Neuronal stem cell (in vitro differentiated cells): ENCODE measurements at regions not wholly inside any gene's neighbourhood (a gene's known extent, or its start where the extent isn't known, plus 50 kb on each side); places are given as distances from the start of the nearest gene placed in this dataset.

ENCODE experiments used
- DNase-seq: peaks from one replicate; pipeline ENCODE4 v3.0.0-alpha.2; 2013; ENCODE audit warnings: low spot score
- H2AFZ ChIP-seq: one replicate; pipeline ENCODE4 v1.6.1; 2013; ENCODE audit warnings: mild to moderate bottlenecking, low read length, inconsistent platforms
- H2AK5ac ChIP-seq: 2 replicates; pipeline ENCODE4 v1.6.1; 2013; ENCODE audit warnings: low read depth, mild to moderate bottlenecking, inconsistent platforms, low read length, moderate library complexity, mixed read lengths
- H2BK120ac ChIP-seq: 2 replicates; pipeline ENCODE4 v1.6.1; 2013; ENCODE audit warnings: low read depth, mild to moderate bottlenecking, inconsistent platforms, low read length, moderate library complexity, mixed read lengths
- H2BK12ac ChIP-seq: one replicate; pipeline ENCODE4 v1.6.1; 2013; ENCODE audit warnings: low read length, inconsistent platforms
- H2BK15ac ChIP-seq: 2 replicates; pipeline ENCODE4 v1.6.1; 2013; ENCODE audit warnings: mild to moderate bottlenecking, low read length, inconsistent platforms, mixed read lengths
- H2BK5ac ChIP-seq: one replicate; pipeline ENCODE4 v1.6.1; 2013; ENCODE audit warnings: inconsistent platforms, mild to moderate bottlenecking, low read length, moderate library complexity
- H3K14ac ChIP-seq: one replicate; pipeline ENCODE4 v1.6.1; 2013; ENCODE audit warnings: low read length, inconsistent platforms
- H3K18ac ChIP-seq: 2 replicates; pipeline ENCODE4 v1.6.1; 2013; ENCODE audit warnings: low read length, inconsistent platforms
- H3K23ac ChIP-seq: 2 replicates; pipeline ENCODE4 v1.6.1; 2013; ENCODE audit warnings: low read depth, mild to moderate bottlenecking, mixed read lengths, low read length, inconsistent platforms; ENCODE audit not compliant: poor library complexity
- H3K27ac ChIP-seq: replicated peaks from 3 replicates; pipeline ENCODE4 v1.5.1; 2013; ENCODE audit warnings: low read length, inconsistent platforms
- H3K27me3 ChIP-seq, 3 experiments: 2 replicates each; pipeline ENCODE4 v1.6.1; 2013; ENCODE audit warnings: low read length in 3 of 3, mild to moderate bottlenecking in 2 of 3, inconsistent platforms in 1 of 3, low read depth in 1 of 3, mixed read lengths in 1 of 3, moderate library complexity in 1 of 3; ENCODE audit not compliant: control insufficient read depth in 3 of 3, insufficient read depth in 3 of 3
- H3K36me3 ChIP-seq, 2 donors: replicated peaks in 1 of 2; 2 replicates each; pipeline ENCODE4 v1.6.1; 2013; ENCODE audit warnings: low read length in 2 of 2; ENCODE audit not compliant: control insufficient read depth in 2 of 2, insufficient read depth in 2 of 2
- H3K4ac ChIP-seq: 2 replicates; pipeline ENCODE4 v1.6.1; 2013; ENCODE audit warnings: inconsistent platforms, mild to moderate bottlenecking, low read length, moderate library complexity
- H3K4me1 ChIP-seq, 2 donors: 1 replicate in 1 of 2; 2 replicates in 1 of 2; pipeline ENCODE4 v1.6.1; 2013; ENCODE audit warnings: low read length in 2 of 2, low read depth in 1 of 2; ENCODE audit not compliant: control insufficient read depth in 2 of 2, insufficient read depth in 1 of 2
- H3K4me2 ChIP-seq: one replicate; pipeline ENCODE4 v1.6.1; 2013; ENCODE audit warnings: mild to moderate bottlenecking, low read length, inconsistent platforms; ENCODE audit not compliant: insufficient read depth, poor library complexity, severe bottlenecking
- H3K4me3 ChIP-seq, 2 donors: 2 replicates each; pipeline ENCODE4 v1.5.1; 2013; ENCODE audit warnings: low read length in 2 of 2, mild to moderate bottlenecking in 2 of 2, inconsistent platforms in 1 of 2, moderate library complexity in 1 of 2
- H3K79me1 ChIP-seq: one replicate; pipeline ENCODE4 v1.6.1; 2013; ENCODE audit warnings: low read depth, mild to moderate bottlenecking, inconsistent platforms, low read length, moderate library complexity
- H3K9ac ChIP-seq: one replicate; pipeline ENCODE4 v1.6.1; 2013; ENCODE audit warnings: mild to moderate bottlenecking, low read depth, low read length, inconsistent platforms; ENCODE audit not compliant: poor library complexity
- H3K9me3 ChIP-seq, 2 donors: replicated peaks in 1 of 2; 2 replicates each; pipeline versions ENCODE3 to v1.6.1; 2013; ENCODE audit warnings: low read length in 2 of 2, mild to moderate bottlenecking in 2 of 2, inconsistent platforms in 1 of 2, low read depth in 1 of 2, mixed read lengths in 1 of 2, moderate library complexity in 1 of 2; ENCODE audit not compliant: control insufficient read depth in 2 of 2, insufficient read depth in 1 of 2
- H4K8ac ChIP-seq: one replicate; pipeline ENCODE4 v1.6.1; 2013; ENCODE audit warnings: low read depth, mild to moderate bottlenecking, inconsistent platforms, low read length, moderate library complexity
- H4K91ac ChIP-seq: one replicate; pipeline ENCODE4 v1.6.1; 2013; ENCODE audit warnings: low read length, low read depth, mild to moderate bottlenecking, inconsistent platforms; ENCODE audit not compliant: poor library complexity
- WGBS, 2 donors: extraction: QIAGEN DNeasy Blood & Tissue Kit; methylation state at CpG; one replicate each; pipeline ENCODE4 v1.1.7; 2013; ENCODE audit warnings: missing lambda C conversion rate in 2 of 2, mixed read lengths in 1 of 2; ENCODE audit not compliant: insufficient read length in 2 of 2, insufficient replicate concordance in 1 of 2; ENCODE audit errors: extremely low coverage in 2 of 2; 5-methylcytosine and 5-hydroxymethylcytosine counted together

GRCh38 chr2:238574490-238575271 is 148.0 kb downstream of the ASB1 start:
- Histone ChIP-seq H3K27me3 (peaks cover 0 to 6% (median 0%) of the 10 kb centered on the region in 3 experiments), H3K14ac (no peak overlapping the region), H3K79me1 (no peaks in the 10 kb centered on the region), H3K18ac (peak overlapping the region; percentile 72), H3K9me3 (peaks cover 0 to 2% of the 10 kb centered on the region in 2 donors), H3K9ac (no peak overlapping the region), H4K91ac (no peak overlapping the region), H2BK12ac (no peak overlapping the region), H3K4ac (no peak overlapping the region), H3K4me3 (no peak overlapping the region), H3K27ac (no peak overlapping the region), H3K4me1 (no peaks in the 10 kb centered on the region), H2BK120ac (no peak overlapping the region), H2AFZ (no peak overlapping the region), H2BK5ac (no peak overlapping the region), H2AK5ac (peak overlapping the region; percentile 30), H3K4me2 (no peak overlapping the region), H3K36me3 (no peaks in the 10 kb centered on the region), H2BK15ac (no peak overlapping the region), H4K8ac (no peak overlapping the region), H3K23ac (peak overlapping the region; percentile 69)
- WGBS, 2 donors = no CpG with 5 or more reads among the region's 17 CpGs
- no peak for DNase-seq

GRCh38 chr2:238576674-238577073 is 149.9 kb downstream of the ASB1 start:
- H2AK5ac ChIP-seq = no peak overlapping the region
- H3K18ac ChIP-seq = no peak overlapping the region
- no peak overlapping the region for H2BK5ac ChIP-seq
- H3K4me3 ChIP-seq = no peak overlapping the region
- peaks cover 0 to 6% (median 0%) of the 10 kb centered on the region in 3 experiments for H3K27me3 ChIP-seq
- H4K91ac ChIP-seq = no peak overlapping the region
- H3K23ac ChIP-seq = no peak overlapping the region
- H2AFZ ChIP-seq = no peak overlapping the region
- no peaks in the 10 kb centered on the region for H3K36me3 ChIP-seq
- no peaks in the 10 kb centered on the region for H3K4me1 ChIP-seq
- peaks cover 0 to 2% of the 10 kb centered on the region in 2 donors for H3K9me3 ChIP-seq
- no peaks in the 10 kb centered on the region for H3K79me1 ChIP-seq
- H2BK12ac ChIP-seq = no peak overlapping the region
- H3K14ac ChIP-seq = no peak overlapping the region
- H2BK120ac ChIP-seq = no peak overlapping the region
- H3K9ac ChIP-seq = no peak overlapping the region
- no peak overlapping the region for H2BK15ac ChIP-seq
- H3K4ac ChIP-seq = no peak overlapping the region
- no peak for DNase-seq
- no peak overlapping the region for H3K4me2 ChIP-seq
- H4K8ac ChIP-seq = no peak overlapping the region
- WGBS, 2 donors = no CpG with 5 or more reads among the region's 3 CpGs
- no peak overlapping the region for H3K27ac ChIP-seq

- peak overlapping the region; percentile 49 for H3K23ac ChIP-seq
- H4K91ac ChIP-seq = no peak overlapping the region
- H3K18ac ChIP-seq = no peak overlapping the region
- no peak overlapping the region for H3K27ac ChIP-seq
- H3K9ac ChIP-seq = no peak overlapping the region
- H2AFZ ChIP-seq = no peak overlapping the region
- H2BK15ac ChIP-seq = no peak overlapping the region
- H3K4me2 ChIP-seq = no peak overlapping the region
- no peak overlapping the region for H2BK120ac ChIP-seq
- no peaks in the 10 kb centered on the region for H3K36me3 ChIP-seq
- no peak overlapping the region for H2AK5ac ChIP-seq
- H3K4me1 ChIP-seq = no peaks in the 10 kb centered on the region
- H3K9me3 ChIP-seq = peaks cover 0 to 2% of the 10 kb centered on the region in 2 donors
- DNase-seq = no peak
- WGBS, 2 donors = no CpG with 5 or more reads among the region's 9 CpGs
- no peak overlapping the region for H3K14ac ChIP-seq
- H3K4ac ChIP-seq = no peak overlapping the region
- H4K8ac ChIP-seq = no peak overlapping the region
- peaks cover 0 to 6% (median 0%) of the 10 kb centered on the region in 3 experiments for H3K27me3 ChIP-seq
- H2BK5ac ChIP-seq = no peak overlapping the region
- peak overlapping the region in 1 of 2 donors; percentile 61 for H3K4me3 ChIP-seq
- H2BK12ac ChIP-seq = no peak overlapping the region
- no peaks in the 10 kb centered on the region for H3K79me1 ChIP-seq
These were observed 151.5 kb downstream of the ASB1 start for GRCh38 chr2:238578256-238578655.

- H4K8ac ChIP-seq = no peak overlapping the region
- H3K4me1 ChIP-seq = peaks cover 0 to 3% of the 10 kb centered on the region in 2 donors
- H3K14ac ChIP-seq = no peak overlapping the region
- peaks cover 0 to 6% (median 0%) of the 10 kb centered on the region in 3 experiments for H3K27me3 ChIP-seq
- H3K9ac ChIP-seq = no peak overlapping the region
- H2BK15ac ChIP-seq = no peak overlapping the region
- peak overlapping the region; percentile 16 for H3K18ac ChIP-seq
- no peaks in the 10 kb centered on the region for H3K79me1 ChIP-seq
- no peak overlapping the region for H2BK12ac ChIP-seq
- peak overlapping the region; percentile 21 for H2AK5ac ChIP-seq
- no CpG with 5 or more reads among the region's 4 CpGs for WGBS, 2 donors
- no peaks in the 10 kb centered on the region for H3K9me3 ChIP-seq
- H3K27ac ChIP-seq = no peak overlapping the region
- DNase-seq = no peak
- no peak overlapping the region for H4K91ac ChIP-seq
- no peaks in the 10 kb centered on the region for H3K36me3 ChIP-seq
- no peak overlapping the region for H2AFZ ChIP-seq
- H3K4ac ChIP-seq = no peak overlapping the region
- no peak overlapping the region for H3K4me3 ChIP-seq
- no peak overlapping the region for H3K4me2 ChIP-seq
- no peak overlapping the region for H3K23ac ChIP-seq
- no peak overlapping the region for H2BK5ac ChIP-seq
- no peak overlapping the region for H2BK120ac ChIP-seq
These were observed 153.8 kb downstream of the ASB1 start for GRCh38 chr2:238580486-238580885.
